Loucy (cell line): ENCODE measurements at regions not wholly inside any gene's neighbourhood (a gene's known extent, or its start where the extent isn't known, plus 50 kb on each side); places are given as distances from the start of the nearest gene placed in this dataset.

Experiments used
- CTCF ChIP-seq: fragments of 200-600 bp; sonication (generic); conservative IDR thresholded peaks from 2 replicates; pipeline ENCODE4 v1.5.1; 2014; ENCODE audit warnings: mild to moderate bottlenecking, antibody characterized with exemption, low read length
- EZH2phosphoT487 ChIP-seq: fragments of 200-600 bp; IDR thresholded peaks from 2 replicates; pipeline ENCODE4 v1.6.1; 2018; ENCODE audit warnings: antibody characterized with exemption, mild to moderate bottlenecking, moderate library complexity, borderline replicate concordance

GRCh38 chr20:24063100-24063499 lies 74.5 kb upstream of the GGTLC1 start:
- no peak for TF ChIP-seq CTCF
- TF ChIP-seq EZH2phosphoT487, result no peak
